GM04504 (cell line): ENCODE measurements at regions not wholly inside any gene's neighbourhood (a gene's known extent, or its start where the extent isn't known, plus 50 kb on each side); places are given as distances from the start of the nearest gene placed in this dataset.
A peak's percentile ranks its signal among the peaks of the same experiment; 100 is the strongest.
"Not testable (repeated sequence)": the region's sequence is repeated elsewhere in the genome, so short reads cannot be mapped to it uniquely, and the experiment has no call there.

Experiments
- DNase-seq: peaks from one replicate; pipeline ENCODE4 v3.0.0-alpha.2; 2012; ENCODE audit warnings: low read depth

DNA sequence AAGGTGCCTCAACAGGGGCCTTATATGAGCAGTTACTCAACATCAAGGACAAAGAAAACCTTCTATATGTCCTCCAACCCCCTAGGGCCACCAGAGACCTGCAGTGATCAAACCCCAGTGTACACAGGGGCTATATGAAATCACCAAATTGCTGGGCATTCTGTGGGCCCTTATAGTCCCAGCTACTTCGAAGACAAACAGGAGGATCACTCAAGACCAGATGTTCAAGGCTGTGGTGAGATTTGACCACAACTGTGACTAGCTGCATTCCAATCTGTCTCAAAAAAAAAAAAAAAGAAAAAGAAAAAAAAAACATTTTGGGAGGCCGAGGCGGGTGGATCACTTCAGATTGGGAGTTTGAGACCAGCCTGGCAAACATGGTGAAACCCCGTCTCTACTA is 51.0 kb upstream of the PRB2 start:
- DNase-seq = no peak

DNA sequence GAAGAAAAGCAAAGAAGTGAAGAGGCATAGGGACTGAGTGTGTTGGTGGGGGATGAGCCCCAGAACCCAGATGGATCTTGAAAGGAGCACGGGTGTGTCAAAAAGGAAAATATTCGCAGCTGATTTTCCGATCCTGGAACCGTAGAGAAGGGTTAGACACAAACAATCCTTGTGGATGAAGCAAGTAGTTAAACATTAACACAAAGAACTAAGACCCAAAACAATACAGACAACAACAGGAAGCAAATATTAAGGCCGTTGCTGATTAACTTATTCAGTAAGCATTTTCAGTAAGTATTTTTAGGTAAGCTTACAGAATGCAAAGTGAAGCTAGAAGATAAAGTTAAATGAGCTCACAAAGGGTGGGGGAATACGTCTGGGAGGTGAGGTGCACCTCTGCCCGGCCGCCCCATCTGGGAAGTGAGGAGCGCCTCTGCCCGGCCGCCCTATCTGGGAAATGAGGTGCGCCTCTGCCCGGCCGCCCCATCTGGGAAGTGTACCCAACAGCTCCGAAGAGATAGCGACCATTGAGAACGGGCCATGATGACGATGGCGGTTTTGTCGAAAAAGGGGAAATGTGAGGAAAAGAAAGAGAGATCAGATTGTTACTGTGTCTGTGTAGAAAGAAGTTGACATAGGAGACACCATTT is 62.8 kb upstream of the PRB2 start:
- no peak for DNase-seq

GRCh38 chr12:11460343-11461023 is 65.1 kb upstream of the PRB2 start:
- DNase-seq = no peak

DNA sequence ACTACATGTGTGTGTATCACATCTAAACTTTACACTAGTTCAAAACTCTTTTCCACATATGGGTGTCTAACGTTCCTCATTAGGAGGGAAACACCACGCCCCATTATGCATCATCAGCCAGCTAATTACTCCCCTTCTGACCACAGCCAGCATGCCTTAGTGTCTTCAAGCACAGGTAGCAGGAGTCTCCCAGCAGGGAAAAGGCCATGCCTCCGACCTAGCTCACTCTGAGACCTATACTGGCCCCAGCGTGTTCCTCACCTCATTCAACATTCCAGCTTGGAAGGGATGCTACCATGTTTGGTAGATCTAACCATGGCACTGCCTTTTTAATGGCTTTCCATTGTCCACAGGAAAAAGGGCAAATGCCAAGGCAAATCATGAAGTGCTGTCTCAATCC is 66.1 kb upstream of the PRB2 start:
- DNase-seq = no peak

GRCh38 chr12:11477110-11477509 is 81.7 kb upstream of the PRB2 start:
- no peak for DNase-seq

DNA sequence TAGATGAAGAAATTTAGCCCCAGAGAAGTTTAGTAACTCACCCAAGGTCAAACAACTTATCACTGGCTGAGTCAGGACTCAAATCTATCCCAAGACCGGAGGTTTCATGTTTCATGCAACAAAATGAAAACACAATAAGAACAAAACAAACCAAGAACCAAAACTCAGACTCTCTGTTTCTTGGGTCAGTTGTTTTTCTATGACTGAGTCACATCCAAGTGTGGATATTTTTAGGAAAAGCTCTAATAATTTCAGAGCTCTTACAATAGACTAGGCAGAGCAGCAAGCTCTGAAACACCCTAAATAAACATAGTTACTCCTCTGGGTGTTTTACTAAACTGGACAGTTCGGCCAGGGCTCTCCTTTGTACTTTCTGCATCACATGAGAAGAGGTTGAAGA is 87.6 kb upstream of the PRB2 start:
- DNase-seq = no peak

DNA sequence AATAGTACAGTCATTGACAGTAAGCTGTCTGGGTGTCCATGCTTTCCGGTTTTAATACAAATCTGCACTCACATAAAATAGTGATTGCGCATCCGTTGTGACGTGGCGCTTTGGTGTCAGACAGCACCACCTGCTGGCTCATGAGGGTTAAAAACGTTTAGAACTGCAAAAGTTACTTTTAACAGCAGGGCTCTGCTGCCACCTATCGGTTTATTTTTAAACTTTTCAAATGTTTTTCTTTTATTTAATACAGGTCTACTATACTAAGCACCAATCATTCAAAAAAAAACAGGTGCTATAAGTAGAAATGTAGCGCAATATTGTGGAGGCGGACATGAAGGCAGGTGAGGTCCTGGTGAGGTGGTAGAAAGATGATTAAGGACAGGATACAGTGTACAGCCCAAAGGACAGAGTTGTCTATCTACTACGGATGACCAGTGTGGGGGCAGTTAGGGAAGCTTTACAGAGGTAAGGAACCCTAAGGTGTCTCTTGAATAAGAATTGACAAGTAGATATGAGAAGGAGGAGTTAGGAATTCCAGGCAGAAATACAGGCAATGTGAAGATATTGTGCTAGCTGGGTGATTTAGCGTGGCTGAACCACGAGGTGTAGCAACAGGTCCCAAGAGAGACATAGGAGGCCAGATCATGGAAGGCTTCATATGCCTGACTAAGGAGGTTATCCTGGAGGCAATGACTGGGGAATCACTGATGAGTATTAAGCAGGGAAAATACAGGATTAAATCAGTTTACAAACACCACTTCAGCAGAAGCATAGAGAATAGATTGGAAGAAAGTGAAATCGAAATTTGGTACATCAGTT is 91.5 kb upstream of the PRB2 start:
- DNase-seq = peak; percentile 65

DNA sequence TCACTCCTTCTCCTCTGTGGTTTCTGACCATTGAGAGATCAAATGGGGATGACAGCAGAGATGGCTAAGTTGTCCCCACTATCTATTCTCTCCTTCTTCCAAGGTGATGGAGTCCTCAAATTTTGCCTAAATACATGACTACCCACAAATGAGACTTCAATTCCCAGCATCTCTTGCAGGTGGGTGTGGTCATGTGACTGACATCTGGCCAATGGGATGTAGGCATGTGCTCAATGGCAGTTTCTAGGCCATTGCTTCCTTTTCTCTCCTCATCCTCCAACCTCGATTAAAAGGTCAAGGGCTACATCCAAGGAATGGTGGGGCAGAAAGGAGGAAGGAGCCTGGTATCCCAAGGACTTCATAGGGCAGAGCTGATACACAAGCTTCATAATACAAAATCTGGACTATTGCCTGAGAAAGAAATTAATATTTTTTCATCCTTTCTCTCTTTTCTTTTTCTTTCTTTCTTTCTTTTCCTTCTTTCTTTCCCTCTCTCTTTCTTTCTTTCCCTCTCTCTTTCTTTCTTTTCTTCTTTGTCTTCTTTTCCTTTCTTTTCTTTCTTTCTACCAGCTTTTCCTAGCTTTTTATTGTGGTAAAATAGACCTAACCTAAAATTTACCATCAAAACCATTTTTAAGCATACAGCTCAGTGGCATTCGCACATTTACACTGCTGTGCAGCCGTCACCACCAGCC is 100.9 kb upstream of the PRB2 start:
- DNase-seq = no peak

GRCh38 chr12:11497438-11497837 is 102.1 kb upstream of the PRB2 start:
- DNase-seq = no peak

GRCh38 chr12:11497995-11498394 is 102.6 kb upstream of the PRB2 start:
- no peak for DNase-seq

DNA sequence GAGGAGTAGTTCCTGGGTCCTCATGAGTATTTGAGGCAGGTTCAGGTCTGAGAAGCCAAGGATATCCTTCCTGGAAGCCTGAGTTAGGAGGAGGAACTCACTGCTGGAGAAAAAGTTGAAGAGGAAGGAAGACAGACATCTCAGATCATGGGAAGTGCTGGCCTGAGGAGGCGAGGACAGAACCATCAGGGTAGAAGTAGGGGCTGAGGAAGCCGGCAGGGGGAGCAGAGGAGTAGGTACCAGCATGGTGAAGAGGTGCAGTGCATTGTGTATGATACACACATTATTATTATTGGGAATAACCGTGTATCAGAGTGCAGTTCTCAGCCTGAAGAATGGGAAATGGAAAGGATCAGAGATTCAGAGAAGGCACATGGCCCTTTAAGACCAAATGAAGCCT is 103.2 kb upstream of the PRB2 start:
- DNase-seq = not testable (repeated sequence)

GRCh38 chr12:11499806-11500187 is 104.4 kb upstream of the PRB2 start:
- no peak for DNase-seq

DNA sequence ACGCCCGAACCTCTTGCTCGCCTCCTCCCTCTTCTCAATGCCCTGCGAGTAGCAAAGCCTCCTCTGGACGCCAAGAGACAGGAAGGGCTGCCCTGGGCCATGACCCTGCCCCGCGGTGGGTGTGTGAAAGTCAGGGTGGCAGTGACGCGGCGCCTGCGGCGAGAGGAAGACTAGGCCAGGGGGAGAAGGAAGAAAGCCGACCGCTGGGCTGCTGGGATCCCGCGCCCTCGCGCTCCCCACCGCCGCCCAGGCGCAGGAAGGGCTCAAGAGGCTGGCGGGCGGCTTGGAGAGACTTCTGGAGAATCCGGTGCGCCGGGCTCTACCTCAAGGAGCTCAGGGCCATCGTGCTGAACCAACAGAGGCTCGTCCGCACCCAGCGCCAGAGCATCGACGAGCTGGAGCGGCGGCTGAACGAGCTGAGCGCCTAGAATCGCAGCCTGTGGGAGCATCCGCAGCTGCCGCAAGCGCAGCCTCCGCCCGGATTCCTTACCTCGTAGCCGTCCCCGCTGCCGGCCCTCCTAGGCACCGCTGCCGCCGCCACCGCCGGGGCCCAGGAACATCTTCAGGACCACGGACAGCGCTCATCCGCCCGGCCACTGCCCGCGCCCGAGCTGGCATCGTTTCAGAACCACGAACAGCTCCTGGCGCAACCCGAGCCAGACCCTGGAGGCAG is 105.0 kb upstream of the PRB2 start:
- peak; percentile 32 for DNase-seq

DNA sequence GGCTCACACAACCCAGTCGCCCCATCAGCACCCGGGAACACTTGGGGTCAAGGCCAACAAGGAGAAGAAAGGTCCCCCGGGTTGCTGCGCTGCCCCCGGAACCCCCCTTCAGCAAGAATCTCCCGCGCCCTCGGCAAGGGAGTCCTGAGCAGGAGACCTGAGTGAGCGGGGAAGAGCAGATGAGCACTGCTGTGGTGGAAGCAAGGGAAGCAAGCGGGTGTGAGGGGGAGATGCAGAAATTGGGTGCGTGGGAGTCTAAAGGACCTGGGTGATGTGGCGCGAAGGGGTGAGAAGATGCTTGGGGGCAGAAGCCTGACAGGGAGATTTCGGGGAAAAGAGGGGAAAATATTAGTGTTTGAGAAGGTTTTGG is 105.5 kb upstream of the PRB2 start:
- DNase-seq = no peak

GRCh38 chr12:11508699-11509098 is 113.3 kb upstream of the PRB2 start:
- DNase-seq = no peak

GRCh38 chr12:11509326-11509725 is 114.0 kb upstream of the PRB2 start:
- DNase-seq = no peak

GRCh38 chr12:11510671-11511070 is 115.3 kb upstream of the PRB2 start:
- no peak for DNase-seq

DNA sequence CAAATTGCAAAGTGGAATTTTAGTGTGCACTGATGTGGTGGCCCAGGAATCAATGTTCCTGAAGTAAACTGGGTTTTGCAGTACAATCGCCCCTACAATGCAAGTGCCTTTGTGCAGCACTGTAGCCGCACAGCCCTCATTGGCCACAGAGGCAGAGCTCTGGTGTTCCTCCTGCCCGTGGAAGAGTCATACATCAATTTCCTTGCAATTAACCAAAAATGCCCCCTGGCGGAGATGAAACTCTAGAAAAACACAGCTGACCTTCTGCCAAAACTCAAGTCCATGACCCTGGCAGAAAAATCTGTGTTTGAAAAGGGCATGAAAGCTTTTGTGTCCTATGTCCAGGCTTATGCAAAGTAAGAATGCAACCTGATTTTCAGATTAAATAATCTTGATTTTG is 117.9 kb upstream of the PRB2 start:
- DNase-seq = no peak

DNA sequence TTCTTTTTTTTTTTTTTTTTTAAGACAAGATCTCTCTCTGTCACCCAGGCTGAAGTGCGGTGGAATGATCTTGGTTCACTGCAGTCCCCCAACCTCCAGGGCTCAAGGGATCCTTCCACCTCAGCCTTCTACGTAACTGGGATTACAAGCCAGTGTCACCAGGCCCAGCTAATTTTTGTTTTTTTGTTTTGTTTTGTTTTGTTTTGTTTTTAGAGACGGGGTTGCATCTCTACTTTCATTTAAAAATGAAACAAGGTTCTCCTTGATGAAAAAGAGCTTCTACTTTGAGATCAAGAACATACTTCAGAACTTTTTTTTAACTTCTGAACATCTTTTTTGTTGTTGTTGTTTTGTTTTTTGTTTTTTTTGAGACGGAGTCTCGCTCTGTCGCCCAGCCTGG is 121.7 kb upstream of the PRB2 start:
- DNase-seq = no peak

- peak; percentile 2 for DNase-seq
Measured at GRCh38 chr12:11524446-11524845, 125.0 kb upstream of the ETV6 start.

DNA sequence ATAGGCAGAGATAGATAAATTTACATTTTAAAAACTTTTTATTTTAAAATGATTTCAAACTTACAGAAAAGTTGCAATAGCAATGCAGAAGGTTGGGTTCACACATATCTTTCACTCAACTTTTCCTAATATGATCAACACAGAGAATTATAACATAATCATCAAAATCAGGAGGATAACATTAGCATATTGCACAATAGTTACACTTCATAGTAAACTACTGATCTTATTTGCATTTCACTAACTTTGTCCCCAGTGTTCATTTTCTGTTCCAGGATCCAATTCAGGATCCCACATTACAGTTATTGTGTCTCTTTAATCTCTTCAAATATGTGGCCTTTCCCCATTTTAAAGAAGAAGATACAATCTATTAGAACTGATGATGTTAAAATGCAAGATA is 115.4 kb upstream of the ETV6 start:
- DNase-seq = no peak

DNA sequence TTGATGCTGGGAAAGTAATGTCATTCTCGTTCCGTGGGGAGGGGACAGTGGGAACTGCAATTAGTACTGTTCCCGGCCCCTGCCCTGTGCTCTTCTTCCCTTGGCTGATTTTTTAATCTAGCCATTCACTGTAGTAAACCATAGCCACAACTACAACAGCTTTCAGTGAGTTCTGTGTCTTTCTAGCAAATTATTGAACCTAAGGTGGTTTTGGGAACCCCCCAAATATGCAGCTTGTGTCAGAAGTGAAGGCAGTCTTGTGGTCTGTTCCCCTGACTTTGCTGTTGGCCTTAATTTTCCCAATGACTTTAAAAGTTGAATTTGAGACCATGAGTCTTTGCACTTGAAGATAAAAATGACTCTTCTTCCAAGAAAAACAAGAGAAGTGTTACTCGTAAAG is 114.3 kb upstream of the ETV6 start:
- no peak for DNase-seq
